GM23338 (cell line): ENCODE measurements at regions not wholly inside any gene's neighbourhood (a gene's known extent, or its start where the extent isn't known, plus 50 kb on each side); places are given as distances from the start of the nearest gene placed in this dataset.

Experiments used
- CREB1 ChIP-seq: fragments of 250-450 bp; sonication (Bioruptor Pico); IDR thresholded peaks from 2 replicates; pipeline ENCODE4 v1.5.0; 2020; ENCODE audit warnings: low read depth, mild to moderate bottlenecking, moderate library complexity
- EZH2 ChIP-seq: fragments of 200-600 bp; sonication (generic); IDR thresholded peaks from one replicate; pipeline ENCODE4 v1.8.0; 2017; ENCODE audit warnings: antibody characterized with exemption, mild to moderate bottlenecking, low read depth; ENCODE audit not compliant: unreplicated experiment
- EZH2phosphoT487 ChIP-seq: fragments of 200-600 bp; sonication (generic); IDR thresholded peaks from one replicate; pipeline ENCODE4 v1.8.1; 2018; ENCODE audit warnings: antibody characterized with exemption; ENCODE audit not compliant: unreplicated experiment
- JUNB ChIP-seq: IDR thresholded peaks from one replicate; pipeline ENCODE4 v1.6.1; 2016; ENCODE audit warnings: antibody characterized with exemption; ENCODE audit not compliant: unreplicated experiment
- NANOG ChIP-seq: IDR thresholded peaks from 2 replicates; pipeline ENCODE4 v1.6.1; 2016; ENCODE audit warnings: antibody characterized with exemption, borderline replicate concordance
- POLR2AphosphoS5 ChIP-seq: IDR thresholded peaks from 2 replicates; pipeline ENCODE4 v1.6.1; 2016; ENCODE audit warnings: antibody characterized with exemption, low read depth
- REST ChIP-seq: IDR thresholded peaks from one replicate; pipeline ENCODE4 v1.6.1; 2018; ENCODE audit warnings: antibody characterized with exemption; ENCODE audit not compliant: unreplicated experiment
- STAT1 ChIP-seq: IDR thresholded peaks from one replicate; pipeline ENCODE4 v1.6.1; 2016; ENCODE audit warnings: antibody characterized with exemption; ENCODE audit not compliant: unreplicated experiment
- TF ChIP-seq, protein P1 (sequence below), 2 experiments: fragments of 200-600 bp in 1 of 2; sonication (generic) in 1 of 2; conservative IDR thresholded peaks; 2 replicates each; pipeline versions ENCODE4 v1.5.1 to v1.6.1; 2016 to 2017; ENCODE audit warnings: antibody characterized with exemption in 2 of 2, low read depth in 2 of 2, mild to moderate bottlenecking in 2 of 2, moderate library complexity in 1 of 2

- TF ChIP-seq, protein P1, sequence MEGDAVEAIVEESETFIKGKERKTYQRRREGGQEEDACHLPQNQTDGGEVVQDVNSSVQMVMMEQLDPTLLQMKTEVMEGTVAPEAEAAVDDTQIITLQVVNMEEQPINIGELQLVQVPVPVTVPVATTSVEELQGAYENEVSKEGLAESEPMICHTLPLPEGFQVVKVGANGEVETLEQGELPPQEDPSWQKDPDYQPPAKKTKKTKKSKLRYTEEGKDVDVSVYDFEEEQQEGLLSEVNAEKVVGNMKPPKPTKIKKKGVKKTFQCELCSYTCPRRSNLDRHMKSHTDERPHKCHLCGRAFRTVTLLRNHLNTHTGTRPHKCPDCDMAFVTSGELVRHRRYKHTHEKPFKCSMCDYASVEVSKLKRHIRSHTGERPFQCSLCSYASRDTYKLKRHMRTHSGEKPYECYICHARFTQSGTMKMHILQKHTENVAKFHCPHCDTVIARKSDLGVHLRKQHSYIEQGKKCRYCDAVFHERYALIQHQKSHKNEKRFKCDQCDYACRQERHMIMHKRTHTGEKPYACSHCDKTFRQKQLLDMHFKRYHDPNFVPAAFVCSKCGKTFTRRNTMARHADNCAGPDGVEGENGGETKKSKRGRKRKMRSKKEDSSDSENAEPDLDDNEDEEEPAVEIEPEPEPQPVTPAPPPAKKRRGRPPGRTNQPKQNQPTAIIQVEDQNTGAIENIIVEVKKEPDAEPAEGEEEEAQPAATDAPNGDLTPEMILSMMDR (conservative IDR thresholded peaks at IDR 0.05; ENCODE audit: low read depth in 2 of 2), result no peak
- TF ChIP-seq STAT1, result no peak
- no peak for TF ChIP-seq POLR2AphosphoS5
- no peak for TF ChIP-seq EZH2phosphoT487
- TF ChIP-seq REST, result no peak
- TF ChIP-seq NANOG, result no peak
- TF ChIP-seq EZH2, result no peak
- no peak for TF ChIP-seq JUNB
- no peak for TF ChIP-seq CREB1 (CRISPR knock-in tag)
Observed at GRCh38 chr13:99655351-99656091, 154.2 kb downstream of the TM9SF2 start.
